Stimulated activated CD8-positive, alpha-beta memory T cell treated with anti-CD3 and anti-CD28 coated beads, Interleukin-15, amount 100 ng/mL, for 48 hours (primary cell): ENCODE measurements at regions not wholly inside any gene's neighbourhood (a gene's known extent, or its start where the extent isn't known, plus 50 kb on each side); places are given as distances from the start of the nearest gene placed in this dataset.

ENCODE experiments used
- DNase-seq, 2 donors: peaks; one replicate each; pipeline ENCODE4 v3.0.0-alpha.2; 2020; ENCODE audit warnings: low read depth in 2 of 2

GRCh38 chr12:107891967-107892366 is 117.5 kb downstream of the ASCL4 start:
- no peak for DNase-seq

GRCh38 chr12:107894589-107894988 is 120.1 kb downstream of the ASCL4 start:
- no peak for DNase-seq

DNA sequence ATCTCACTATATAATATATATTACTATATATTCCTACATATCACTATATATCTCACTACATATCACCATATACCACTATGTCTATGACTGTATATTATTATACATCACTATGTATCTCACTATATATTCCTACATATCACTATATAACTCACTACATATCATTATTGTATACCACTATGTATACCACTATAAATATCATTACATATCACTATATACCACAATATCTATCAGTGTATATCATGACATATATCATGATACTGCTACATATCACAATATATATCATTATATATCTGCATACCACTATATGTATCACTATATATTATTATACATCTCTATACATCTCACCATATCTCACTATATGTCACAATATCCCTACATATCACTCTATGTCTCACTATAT is 121.5 kb downstream of the ASCL4 start:
- no peak for DNase-seq

DNA sequence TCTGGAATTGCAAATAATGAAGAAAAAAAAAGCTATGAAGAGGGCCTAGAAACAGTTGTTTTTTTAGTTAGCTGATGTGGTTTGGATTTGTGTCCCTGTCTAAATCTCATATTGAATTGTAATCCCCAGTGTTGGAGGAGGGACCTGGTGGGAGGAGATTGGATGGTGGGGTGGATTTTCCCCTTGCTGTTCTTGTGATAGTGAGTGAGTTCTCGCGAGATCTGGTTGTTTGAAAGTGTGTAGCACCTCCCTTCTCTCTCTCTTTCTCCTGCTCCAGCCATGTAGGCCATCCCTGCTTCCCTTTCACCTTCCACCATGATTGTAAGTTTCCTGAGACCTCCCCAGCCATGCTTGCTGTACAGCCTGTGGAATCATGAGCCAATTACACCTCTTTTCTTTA is 126.1 kb downstream of the ASCL4 start:
- no peak for DNase-seq

- peak; percentile 68 to 69 for DNase-seq
Measured at GRCh38 chr12:107903341-107904061, 129.0 kb downstream of the ASCL4 start.

DNA sequence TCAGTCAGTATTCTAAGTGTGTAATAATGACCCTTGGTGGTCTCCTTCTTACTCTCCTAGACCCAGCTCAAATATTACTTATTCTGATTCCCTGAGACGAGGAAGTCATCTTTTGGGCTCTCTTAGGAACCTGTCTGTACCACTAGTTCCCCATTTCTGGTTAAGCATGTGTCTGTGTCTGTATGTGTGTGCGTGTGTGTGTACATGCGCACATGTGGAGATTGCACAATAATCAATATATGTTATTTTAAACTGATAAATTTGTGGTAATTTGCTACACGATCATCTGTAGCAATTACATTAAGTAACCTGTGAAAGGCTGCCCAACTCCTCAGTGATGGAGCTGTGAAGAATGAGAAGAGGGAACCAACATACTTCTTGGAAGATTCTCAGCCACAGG is 132.2 kb downstream of the ASCL4 start:
- DNase-seq: no peak

DNA sequence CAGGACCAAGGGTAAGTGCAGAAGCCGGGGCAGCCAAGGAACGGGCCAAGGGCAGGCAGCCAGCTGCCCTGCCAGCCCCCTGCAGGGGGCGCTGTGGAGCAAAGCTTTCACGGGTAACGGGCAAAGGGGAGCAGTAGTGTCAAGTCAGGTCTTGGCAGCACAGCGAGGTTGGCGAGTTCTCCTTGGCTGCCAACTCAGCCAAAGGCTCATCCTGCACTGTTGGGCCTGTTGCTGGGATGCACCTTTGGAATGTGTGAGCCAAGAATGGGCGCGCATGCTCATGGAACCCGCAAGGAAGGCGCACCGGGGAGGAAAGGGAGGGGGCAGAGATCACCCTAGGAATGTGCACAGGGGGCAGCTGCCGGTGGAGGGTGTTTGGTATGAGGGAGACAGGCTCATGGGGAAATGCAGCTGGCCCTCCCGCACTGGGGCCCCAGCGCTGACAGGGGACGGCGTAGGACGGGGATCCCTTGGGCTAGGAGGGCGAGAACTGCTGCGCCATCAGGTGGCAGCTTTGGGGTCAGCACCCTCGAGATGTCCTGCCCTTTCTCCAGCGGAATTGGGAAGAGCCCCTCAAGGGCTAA is 138.0 kb downstream of the ASCL4 start:
- peak; percentile 33 to 46 for DNase-seq

DNA sequence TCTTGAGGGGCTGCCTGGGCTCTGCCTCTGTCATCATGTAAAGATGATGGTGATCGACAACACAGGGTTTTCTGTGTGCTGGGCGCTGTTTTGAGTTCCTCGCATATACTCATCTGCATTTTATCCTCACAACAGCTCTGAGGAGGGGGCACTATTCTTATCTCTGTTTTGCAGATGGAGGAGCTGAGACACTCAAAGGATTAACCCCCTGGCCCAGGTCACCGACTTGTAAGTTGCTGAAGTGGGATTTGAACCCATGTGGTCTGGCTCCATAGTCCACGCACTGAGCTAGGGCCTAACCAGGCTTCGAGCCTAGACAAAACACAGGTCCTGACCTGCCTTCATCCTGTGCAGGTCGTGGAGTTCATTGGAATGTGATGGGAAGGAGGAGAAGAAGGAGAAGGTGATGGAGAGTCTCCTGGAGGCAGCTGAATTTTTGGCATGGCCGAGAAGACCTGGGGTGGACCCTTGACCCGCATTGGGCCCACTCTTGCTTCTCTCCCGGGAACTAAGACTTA is 140.0 kb downstream of the ASCL4 start:
- DNase-seq: no peak

GRCh38 chr12:107917912-107918800 is 143.7 kb downstream of the ASCL4 start:
- DNase-seq: no peak

DNA sequence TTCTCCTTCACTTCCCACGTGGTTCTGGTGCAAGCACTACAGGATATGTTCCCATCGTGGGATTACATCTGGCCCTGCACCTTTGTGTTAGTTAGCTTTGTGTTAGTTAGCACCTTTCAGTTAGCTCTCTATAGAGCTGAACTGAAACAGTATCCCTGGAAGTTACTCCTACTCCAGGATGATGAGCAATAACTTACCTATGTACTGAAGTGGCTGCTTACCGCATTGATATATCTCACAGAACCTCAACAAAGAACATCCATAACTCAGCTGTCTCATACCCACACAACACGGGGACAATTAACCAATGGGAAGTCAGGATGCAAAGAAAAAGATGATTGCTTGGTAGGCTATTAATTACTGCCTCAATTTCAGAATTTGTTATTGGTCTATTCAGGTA is 146.6 kb downstream of the ASCL4 start:
- DNase-seq: no peak

DNA sequence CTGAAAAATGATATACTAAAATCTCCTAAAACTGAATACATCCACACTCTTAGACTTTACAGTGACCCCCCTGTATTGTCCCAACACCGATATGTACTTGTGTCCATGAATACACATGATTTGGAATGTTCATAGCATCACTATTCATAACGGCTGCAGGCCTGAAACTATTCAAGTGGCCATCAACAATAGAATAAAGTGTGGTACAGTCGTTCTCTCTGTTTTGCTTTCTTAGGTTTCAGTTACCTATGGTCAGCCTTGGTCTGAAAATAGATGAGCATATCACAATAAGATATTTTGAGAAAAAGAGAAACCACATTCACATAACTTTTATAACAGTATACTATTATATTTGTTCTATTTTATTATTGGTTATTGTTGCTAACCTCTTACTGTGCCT is 150.6 kb downstream of the ASCL4 start:
- no peak for DNase-seq

DNA sequence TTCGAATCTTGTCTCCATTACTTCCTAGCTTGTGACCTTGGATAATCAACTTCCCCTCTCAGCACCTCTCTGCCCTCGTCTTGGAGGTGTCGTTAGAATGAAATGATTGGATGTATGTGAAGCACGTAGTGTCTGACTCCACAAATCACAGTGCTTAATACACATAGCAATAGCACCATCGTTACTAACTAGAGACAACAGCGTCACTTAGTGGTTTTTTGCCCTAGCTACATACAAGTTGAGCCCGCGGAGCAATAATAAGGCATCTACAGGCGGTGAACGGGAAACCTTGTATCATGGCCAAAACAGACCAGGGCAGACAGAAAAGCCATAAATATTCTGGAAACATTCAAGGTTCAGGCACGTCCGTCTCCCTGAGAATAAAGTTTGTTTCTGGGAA is 154.9 kb downstream of the ASCL4 start:
- no peak for DNase-seq

- no peak for DNase-seq
Measured at GRCh38 chr12:107931761-107932160, 157.3 kb downstream of the ASCL4 start.

DNA sequence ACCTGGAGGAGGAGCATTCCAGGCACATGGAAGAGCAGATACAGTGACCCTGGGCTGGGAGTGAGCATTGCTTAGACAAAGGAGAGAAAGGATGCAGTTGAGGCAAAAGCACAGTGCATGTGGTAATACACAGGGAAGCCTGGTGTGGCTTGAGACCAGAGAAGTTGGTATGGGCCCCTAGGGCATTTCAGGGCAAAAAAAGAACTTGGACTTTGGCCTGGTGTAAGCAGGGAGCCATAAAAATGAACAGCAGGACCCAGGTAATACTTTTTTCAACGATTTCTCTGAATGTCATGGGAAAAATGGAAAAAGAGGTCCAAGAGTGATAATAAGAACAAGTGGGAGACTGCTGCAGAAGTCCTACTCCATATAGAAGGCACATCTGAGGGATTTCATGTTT is 163.9 kb downstream of the ASCL4 start:
- no peak for DNase-seq

DNA sequence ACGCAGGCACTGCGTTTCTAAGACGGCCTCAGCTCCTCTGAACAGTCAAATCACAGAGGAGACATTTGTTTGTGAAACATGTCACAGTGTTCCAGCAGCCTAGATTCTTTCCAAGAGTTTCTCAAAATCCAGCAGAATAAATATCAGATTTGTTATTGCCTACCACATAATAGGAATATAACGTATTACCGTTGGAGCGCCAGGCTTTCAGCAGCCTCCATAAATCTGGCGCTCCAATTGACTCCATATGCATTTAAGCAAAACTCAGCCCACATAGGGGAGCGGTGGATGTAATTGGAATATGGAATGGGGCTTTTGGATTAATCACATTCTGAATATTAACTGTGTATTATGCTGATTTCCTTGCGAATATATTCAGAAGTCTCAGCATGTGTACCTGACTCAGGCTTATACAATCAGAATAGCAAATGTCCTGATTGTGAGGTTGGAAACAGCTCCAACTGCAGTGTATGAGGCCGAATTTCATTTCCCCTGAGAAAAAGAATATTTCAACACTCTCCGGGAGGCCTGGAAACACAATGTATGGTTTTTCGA is 174.0 kb downstream of the ASCL4 start:
- no peak for DNase-seq

DNA sequence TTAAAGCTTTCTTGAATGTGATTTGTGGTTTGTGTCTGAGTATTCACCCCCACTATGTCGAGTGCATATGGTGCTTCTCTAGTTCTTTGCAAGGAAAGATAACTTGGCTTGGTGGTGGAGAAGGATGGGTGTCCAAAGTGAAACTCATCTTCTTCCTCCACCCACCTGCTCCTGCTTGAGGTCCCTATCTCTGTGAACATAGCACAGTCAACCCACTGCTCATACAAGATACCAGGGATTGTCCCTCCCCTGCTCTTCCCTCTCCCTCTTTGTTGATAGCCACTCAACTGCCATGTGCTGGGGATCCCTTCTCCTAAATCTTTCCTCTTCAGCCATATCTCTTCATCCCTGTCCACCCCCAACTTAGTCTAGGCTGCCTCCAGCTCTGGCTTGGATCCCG is 176.5 kb downstream of the ASCL4 start:
- no peak for DNase-seq

- no peak for DNase-seq
Measured at GRCh38 chr12:107955966-107956643, 173.0 kb upstream of the WSCD2 start.

GRCh38 chr12:107957459-107957858 is 171.6 kb upstream of the WSCD2 start:
- DNase-seq: no peak

- DNase-seq: no peak
Measured at GRCh38 chr12:107963635-107964034, 165.5 kb upstream of the WSCD2 start.

DNA sequence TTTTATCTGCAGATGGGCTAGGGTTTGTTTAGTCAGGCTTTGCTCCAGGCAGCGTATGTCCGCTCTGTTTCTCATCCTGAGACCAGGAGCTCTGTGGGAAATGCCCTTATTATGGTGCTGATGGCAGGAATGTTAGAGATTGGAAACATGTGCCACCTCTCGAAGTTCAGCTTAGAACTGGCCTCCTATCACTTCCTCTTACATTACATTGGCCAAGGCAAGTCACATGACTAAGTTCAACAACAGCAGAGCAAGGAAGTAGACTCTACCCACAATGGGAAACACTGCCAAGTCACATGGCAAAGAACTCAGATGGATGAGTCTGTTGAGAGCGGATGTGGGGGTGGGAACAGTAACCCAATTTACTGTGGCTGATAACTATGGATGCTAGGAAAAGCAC is 161.9 kb upstream of the WSCD2 start:
- no peak for DNase-seq

GRCh38 chr12:107973950-107974349 is 155.1 kb upstream of the WSCD2 start:
- no peak for DNase-seq

GRCh38 chr12:107976331-107976730 is 152.8 kb upstream of the WSCD2 start:
- DNase-seq: no peak
